GM12864 (cell line): ENCODE measurements at regions not wholly inside any gene's neighbourhood (a gene's known extent, or its start where the extent isn't known, plus 50 kb on each side); places are given as distances from the start of the nearest gene placed in this dataset.

ENCODE experiments used
- DNase-seq: peaks from one replicate; pipeline ENCODE4 v3.0.0-alpha.2; 2011; ENCODE audit warnings: low read depth
- H3K4me3 ChIP-seq: 2 replicates; pipeline ENCODE4 v1.5.1; 2011; ENCODE audit warnings: mild to moderate bottlenecking, low read depth, low read length, control low read depth
- TF ChIP-seq, protein P1 (sequence below): IDR thresholded peaks from 2 replicates; pipeline ENCODE4 v1.5.1; 2011; ENCODE audit warnings: low read depth, mild to moderate bottlenecking, moderate library complexity, low read length, control low read depth, inconsistent platforms; ENCODE audit errors: missing control alignments

DNA sequence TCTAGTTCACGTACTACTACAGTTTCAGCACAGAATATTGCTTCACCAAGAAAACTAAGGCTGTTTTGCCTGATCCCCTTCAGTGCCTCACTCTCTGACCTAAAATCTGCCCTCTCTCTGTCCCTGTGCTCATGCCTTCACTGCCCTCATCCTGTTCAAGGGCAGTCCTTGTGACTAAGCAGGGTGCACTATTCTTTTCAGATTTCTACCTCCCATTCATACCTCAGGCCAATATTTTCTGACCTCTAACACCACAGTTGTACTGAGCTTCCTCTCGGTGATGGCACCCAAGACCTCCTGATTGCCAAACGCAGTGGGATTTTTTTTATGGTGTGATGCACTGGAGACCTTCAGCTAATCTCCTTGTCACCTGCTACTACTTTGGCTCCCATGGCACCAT, 57.7 kb upstream of the GADD45A start:
- TF ChIP-seq, protein P1, sequence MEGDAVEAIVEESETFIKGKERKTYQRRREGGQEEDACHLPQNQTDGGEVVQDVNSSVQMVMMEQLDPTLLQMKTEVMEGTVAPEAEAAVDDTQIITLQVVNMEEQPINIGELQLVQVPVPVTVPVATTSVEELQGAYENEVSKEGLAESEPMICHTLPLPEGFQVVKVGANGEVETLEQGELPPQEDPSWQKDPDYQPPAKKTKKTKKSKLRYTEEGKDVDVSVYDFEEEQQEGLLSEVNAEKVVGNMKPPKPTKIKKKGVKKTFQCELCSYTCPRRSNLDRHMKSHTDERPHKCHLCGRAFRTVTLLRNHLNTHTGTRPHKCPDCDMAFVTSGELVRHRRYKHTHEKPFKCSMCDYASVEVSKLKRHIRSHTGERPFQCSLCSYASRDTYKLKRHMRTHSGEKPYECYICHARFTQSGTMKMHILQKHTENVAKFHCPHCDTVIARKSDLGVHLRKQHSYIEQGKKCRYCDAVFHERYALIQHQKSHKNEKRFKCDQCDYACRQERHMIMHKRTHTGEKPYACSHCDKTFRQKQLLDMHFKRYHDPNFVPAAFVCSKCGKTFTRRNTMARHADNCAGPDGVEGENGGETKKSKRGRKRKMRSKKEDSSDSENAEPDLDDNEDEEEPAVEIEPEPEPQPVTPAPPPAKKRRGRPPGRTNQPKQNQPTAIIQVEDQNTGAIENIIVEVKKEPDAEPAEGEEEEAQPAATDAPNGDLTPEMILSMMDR = no peak
- no peak for DNase-seq
- no peak overlapping the region for H3K4me3 ChIP-seq

DNA sequence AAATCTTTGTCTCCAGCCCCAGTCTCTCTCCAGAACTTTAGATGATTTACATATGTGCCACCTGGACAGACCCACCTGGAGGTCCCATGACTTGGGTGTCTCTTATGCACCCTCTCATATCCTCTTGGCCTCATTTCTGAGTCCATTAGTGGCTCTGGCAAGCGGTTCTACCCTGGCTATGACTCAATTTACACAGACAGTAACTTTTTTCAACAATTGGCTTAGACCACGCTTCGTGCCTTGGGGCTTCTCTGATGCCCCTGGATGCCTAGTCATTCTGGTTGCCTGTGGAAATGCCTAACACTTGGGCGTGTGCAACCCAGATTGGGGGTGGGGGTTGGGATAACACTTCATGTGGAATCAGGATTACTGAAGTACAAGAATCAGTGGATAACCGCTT, 57.1 kb upstream of the GADD45A start:
- TF ChIP-seq, protein P1 = no peak
- H3K4me3 ChIP-seq = no peak overlapping the region
- DNase-seq = no peak

DNA sequence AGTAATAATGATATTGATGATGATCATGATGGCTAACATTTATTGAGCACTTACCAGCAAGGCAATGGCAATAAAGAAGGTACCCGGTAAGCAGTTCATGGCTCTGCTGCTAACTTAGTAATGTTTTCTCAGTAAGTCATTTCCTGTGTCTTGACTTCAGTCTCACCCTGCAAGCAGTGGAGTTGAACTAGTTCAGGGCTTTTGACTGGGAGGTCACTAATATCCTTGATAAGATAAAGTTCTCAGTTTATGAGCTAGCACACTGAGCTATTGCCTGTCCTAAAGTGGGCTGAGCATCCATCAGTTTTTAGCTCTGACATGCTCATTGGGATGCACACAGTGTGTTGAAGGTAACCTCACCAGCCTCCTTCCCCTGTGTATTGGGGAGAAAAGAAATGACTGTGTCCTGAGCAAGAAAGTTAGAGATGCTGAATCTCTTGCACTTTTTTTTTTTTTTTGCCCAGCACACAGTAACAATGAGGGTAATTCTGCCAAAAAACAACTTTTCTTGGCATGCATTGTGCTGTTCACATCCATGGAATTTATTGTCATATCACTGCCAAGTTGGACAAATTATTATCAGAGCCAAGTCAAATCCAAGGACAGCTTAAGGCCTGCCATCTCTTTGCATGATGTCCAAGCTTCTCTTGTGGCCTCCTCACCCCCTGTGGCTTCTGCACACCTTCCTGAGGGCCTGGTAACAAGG, 55.5 kb upstream of the GADD45A start:
- TF ChIP-seq, protein P1 = no peak
- no peak overlapping the region for H3K4me3 ChIP-seq
- DNase-seq = no peak

DNA sequence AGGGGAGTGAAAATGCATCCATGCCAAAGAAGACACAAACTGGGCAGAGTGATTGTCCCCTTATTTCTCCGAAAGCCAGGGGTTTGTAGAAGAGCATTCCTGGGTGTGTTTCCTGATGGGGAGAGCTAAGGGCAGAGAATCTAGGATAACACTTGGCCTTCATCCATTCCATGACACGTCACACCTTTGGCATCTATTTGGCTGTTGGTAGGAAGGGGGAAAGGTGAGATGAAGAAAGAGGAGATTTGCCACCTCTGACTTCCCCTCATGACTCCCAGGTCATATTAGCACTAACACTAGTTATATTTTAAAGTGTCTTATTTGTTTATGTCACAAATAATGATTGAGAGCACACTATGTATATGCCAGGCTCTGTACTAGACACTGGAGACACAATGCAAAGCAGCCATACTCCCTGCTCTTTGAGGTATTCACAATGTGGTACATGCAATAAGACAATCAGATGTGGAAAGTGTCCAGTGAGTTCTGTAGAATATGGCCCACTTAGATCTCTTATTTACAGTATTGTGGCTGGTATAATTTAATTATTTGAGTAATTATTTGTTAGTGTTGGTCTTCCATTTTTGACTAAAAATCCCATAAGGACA, 54.5 kb upstream of the GADD45A start:
- no peak for DNase-seq
- TF ChIP-seq, protein P1 = no peak
- no peak overlapping the region for H3K4me3 ChIP-seq

DNA sequence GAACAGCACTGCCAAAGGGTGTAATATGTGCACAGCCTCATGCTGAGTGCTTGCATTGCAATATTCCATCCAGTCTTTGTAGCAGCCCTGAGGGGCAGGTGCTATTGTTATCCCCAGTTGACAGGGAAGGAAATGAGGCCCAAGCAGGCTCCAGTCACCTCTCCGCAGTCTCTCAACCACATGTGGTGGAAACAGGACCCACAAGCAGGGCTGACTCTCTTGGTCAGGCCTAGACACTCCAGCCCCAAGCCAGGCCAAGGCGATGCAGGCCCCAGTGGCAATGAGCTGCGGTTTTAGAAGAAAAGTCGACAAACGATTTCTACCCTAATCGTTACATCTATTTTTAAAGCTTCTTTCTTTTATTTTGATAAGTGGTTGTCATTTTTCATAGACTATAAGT, 52.6 kb upstream of the GADD45A start:
- DNase-seq = no peak
- TF ChIP-seq, protein P1 = no peak

DNA sequence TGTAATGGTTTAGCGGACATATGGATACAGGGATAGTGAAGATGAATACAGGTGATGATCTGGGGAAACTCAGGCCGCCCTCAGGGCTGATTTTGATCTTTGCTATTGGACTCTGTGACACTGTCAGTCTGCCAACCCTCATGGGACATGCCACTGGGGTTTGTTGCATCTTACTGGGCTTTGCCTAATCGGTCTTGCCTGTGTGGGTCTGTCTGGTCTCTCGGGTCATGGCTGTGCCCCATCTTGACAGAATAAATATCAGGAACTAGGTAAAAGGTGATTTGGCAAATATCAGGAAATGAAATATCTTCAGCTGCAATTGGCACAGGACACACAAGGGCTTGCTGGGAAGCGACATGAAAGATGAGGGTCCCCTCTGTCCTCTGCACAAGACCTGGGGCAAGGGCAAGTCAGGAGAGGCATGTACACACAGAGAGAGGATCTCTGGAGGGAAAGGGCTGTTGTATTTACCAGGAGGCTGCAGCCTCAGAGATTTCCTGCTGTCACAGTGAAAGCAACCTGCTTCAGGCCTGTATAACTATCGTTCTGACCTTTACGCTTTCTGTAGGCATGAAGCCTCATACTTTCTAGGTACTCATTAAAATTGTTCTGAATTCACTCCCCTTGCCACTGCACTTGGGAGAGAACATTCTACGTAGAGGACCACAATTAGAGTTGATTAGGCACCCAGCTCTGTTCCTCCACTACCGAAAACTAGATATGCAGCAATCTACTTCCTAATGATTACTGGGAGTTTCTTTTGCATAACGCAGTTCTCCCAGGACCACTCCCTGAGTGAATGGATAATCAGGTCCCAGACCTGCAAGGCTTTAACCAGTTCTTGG, 52.0 kb upstream of the GADD45A start:
- TF ChIP-seq, protein P1 = no peak
- DNase-seq = no peak
- H3K4me3 ChIP-seq = no peak overlapping the region

More for the DNA sequence above, 52.6 kb upstream of the GADD45A start:
- H3K4me3 ChIP-seq = no peak overlapping the region
